ENCODE measurements at regions not wholly inside any gene's neighbourhood (a gene's known extent, or its start where the extent isn't known, plus 50 kb on each side); places are given as distances from the start of the nearest gene placed in this dataset.
A peak's percentile ranks its signal among the peaks of the same experiment; 100 is the strongest.

GRCh38 chr22:25447067-25447685 is 117.3 kb upstream of the GRK3 start:
- no peak for TF ChIP-seq CTCF (IDR thresholded peaks at IDR 0.05; ENCODE audit: insufficient read depth, low read length, severe bottlenecking)
- DNase-seq (ENCODE audit: low read depth) (no peak), FAIRE-seq (no peak)
- Histone ChIP-seq H3K36me3 (ENCODE audit: control insufficient read depth, insufficient read depth, low read length) (no peaks in the 10 kb centered on the region), H3K27me3 (ENCODE audit: control insufficient read depth, insufficient read depth, low read length) (no peaks in the 10 kb centered on the region), H3K4me3 (ENCODE audit: low read depth, low read length) (no peak overlapping the region)

DNA sequence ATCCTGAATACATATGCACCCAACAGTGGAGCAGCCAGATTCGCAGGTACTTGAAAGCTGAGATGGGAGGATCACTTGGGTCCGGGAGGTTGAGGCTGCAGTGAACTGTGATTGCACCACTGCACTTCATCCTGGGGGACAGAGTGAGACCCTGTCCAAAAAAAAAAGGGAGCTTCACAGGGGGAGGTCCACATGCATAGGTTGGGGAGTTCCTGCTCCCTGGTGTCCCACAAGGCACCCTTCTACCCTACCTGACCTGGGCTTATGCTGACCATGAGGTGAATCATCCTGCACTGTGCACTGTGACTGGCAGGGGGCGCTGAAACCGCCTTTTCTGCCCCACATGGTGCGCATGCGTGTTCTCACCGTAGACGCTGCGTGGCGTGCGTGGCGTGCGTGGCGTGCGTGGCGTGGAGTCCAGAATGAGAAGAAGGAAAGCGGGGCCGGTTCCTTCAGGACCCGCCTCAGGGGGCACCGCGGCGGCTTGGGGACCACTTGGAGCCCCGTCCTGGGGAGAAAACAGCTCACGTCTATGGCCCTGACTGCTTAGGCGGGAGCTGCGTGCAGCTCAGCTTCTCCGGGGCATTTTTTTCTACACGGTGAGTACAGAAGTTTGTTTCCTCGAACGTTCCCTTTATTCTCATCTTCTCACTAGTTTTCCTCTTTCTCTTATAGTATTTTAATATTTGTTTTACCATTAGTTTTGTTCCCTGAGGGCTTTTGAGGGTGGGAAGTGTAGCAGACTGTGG is 116.6 kb upstream of the GRK3 start:
- DNase-seq (ENCODE audit: low read depth) (peak; percentile 72), FAIRE-seq (no peak)
- Histone ChIP-seq H3K27me3 (ENCODE audit: control insufficient read depth, insufficient read depth, low read length) (no peaks in the 10 kb centered on the region), H3K36me3 (ENCODE audit: control insufficient read depth, insufficient read depth, low read length) (no peaks in the 10 kb centered on the region), H3K4me3 (ENCODE audit: low read depth, low read length) (peak overlapping the region; percentile 74)
- TF ChIP-seq CTCF (IDR thresholded peaks at IDR 0.05; ENCODE audit: insufficient read depth, low read length, severe bottlenecking), result peak; percentile 96

GRCh38 chr22:25448435-25449051 is 115.9 kb upstream of the GRK3 start:
- H3K4me3 ChIP-seq (ENCODE audit: low read depth, low read length), result peak overlapping the region; percentile 74

GRCh38 chr22:25449781-25450317 is 114.6 kb upstream of the GRK3 start:
- Histone ChIP-seq H3K4me3 (ENCODE audit: low read depth, low read length) (no peak overlapping the region), H3K36me3 (ENCODE audit: control insufficient read depth, insufficient read depth, low read length) (peaks cover 3% of the 10 kb centered on the region), H3K27me3 (ENCODE audit: control insufficient read depth, insufficient read depth, low read length) (no peaks in the 10 kb centered on the region)
- no peak for TF ChIP-seq CTCF (IDR thresholded peaks at IDR 0.05; ENCODE audit: insufficient read depth, low read length, severe bottlenecking)
- FAIRE-seq (no peak), DNase-seq (ENCODE audit: low read depth) (peak; percentile 46)

More at GRCh38 chr22:25448435-25449051, 115.9 kb upstream of the GRK3 start:
- Histone ChIP-seq H3K36me3 (ENCODE audit: control insufficient read depth, insufficient read depth, low read length) (peaks cover under 1% of the 10 kb centered on the region), H3K27me3 (ENCODE audit: control insufficient read depth, insufficient read depth, low read length) (no peaks in the 10 kb centered on the region)
- no peak for TF ChIP-seq CTCF (IDR thresholded peaks at IDR 0.05; ENCODE audit: insufficient read depth, low read length, severe bottlenecking)
- DNase-seq (ENCODE audit: low read depth) (peak; percentile 16), FAIRE-seq (no peak)

- peak; percentile 3 for DNase-seq (ENCODE audit: low read depth)
- TF ChIP-seq CTCF (IDR thresholded peaks at IDR 0.05; ENCODE audit: insufficient read depth, low read length, severe bottlenecking), result no peak
- H3K4me3 ChIP-seq (ENCODE audit: low read depth, low read length), result no peak overlapping the region
- FAIRE-seq, result no peak
- peaks cover 6% of the 10 kb centered on the region for H3K36me3 ChIP-seq (ENCODE audit: control insufficient read depth, insufficient read depth, low read length)
- no peaks in the 10 kb centered on the region for H3K27me3 ChIP-seq (ENCODE audit: control insufficient read depth, insufficient read depth, low read length)
Measured at GRCh38 chr22:25451480-25452114, 112.9 kb upstream of the GRK3 start.
